Calu3 (cell line): ENCODE measurements at regions not wholly inside any gene's neighbourhood (a gene's known extent, or its start where the extent isn't known, plus 50 kb on each side); places are given as distances from the start of the nearest gene placed in this dataset.

ENCODE experiments used
- BruUV-seq: library from RNA; stranded (reverse); fragments of 400-500 nt; replicated peaks from 2 replicates; lab custom pipeline; 2021; lab: Mats Ljungman, UMichigan
- CTCF ChIA-PET: fragments of 300-600 bp; sonication (Branson Sonifier 250); formaldehyde crosslinking; loops from one replicate; lab custom pipeline; 2022; ENCODE audit warnings: antibody characterized with exemption; lab: Charles Lee
- DNase-seq: peaks from one replicate; pipeline ENCODE4 v3.0.0; 2022
- H3K27ac Mint-ChIP-seq: one replicate; pipeline ENCODE4 v1.8.0; 2022; ENCODE audit warnings: mixed read lengths; ENCODE audit not compliant: unreplicated experiment
- H3K27me3 Mint-ChIP-seq: one replicate; pipeline ENCODE4 v1.8.0; 2022; ENCODE audit warnings: mixed read lengths; ENCODE audit not compliant: unreplicated experiment
- H3K36me3 Mint-ChIP-seq: one replicate; pipeline ENCODE4 v1.8.0; 2022; ENCODE audit warnings: mild to moderate bottlenecking, moderate library complexity, mixed read lengths; ENCODE audit not compliant: insufficient read depth, unreplicated experiment
- H3K4me1 Mint-ChIP-seq: one replicate; pipeline ENCODE4 v1.8.0; 2022; ENCODE audit warnings: mild to moderate bottlenecking, low read depth, mixed read lengths; ENCODE audit not compliant: unreplicated experiment
- H3K4me3 Mint-ChIP-seq: one replicate; pipeline ENCODE4 v1.8.0; 2022; ENCODE audit warnings: mild to moderate bottlenecking, low read depth, moderate library complexity, mixed read lengths; ENCODE audit not compliant: unreplicated experiment
- H3K9me3 Mint-ChIP-seq: one replicate; pipeline ENCODE4 v1.8.0; 2022; ENCODE audit warnings: low read depth, mixed read lengths; ENCODE audit not compliant: unreplicated experiment
- CTCF ChIP-seq: fragments of 200-600 bp; IDR thresholded peaks from one replicate; pipeline ENCODE4 v1.8.0; 2022; ENCODE audit warnings: antibody characterized with exemption; ENCODE audit not compliant: unreplicated experiment
- intact Hi-C: fragments of 100-400 bp; cut with micrococcal nuclease; formaldehyde crosslinking; loops from one replicate; pipeline ENCODE4 v1.10.0; 2022; ENCODE audit not compliant: unreplicated experiment

GRCh38 chr13:103405297-103405696 is 339.1 kb upstream of the SLC10A2 start:
- no TSS peak for BruUV-seq
- H3K4me1 Mint-ChIP-seq = no peaks in the 10 kb centered on the region
- CTCF ChIA-PET = no interaction called here
- no peak overlapping the region for H3K27ac Mint-ChIP-seq
- no peak for TF ChIP-seq CTCF
- intact Hi-C loops = no loop called here
- no peaks in the 10 kb centered on the region for H3K9me3 Mint-ChIP-seq
- H3K27me3 Mint-ChIP-seq = no peaks in the 10 kb centered on the region
- no peak overlapping the region for H3K4me3 Mint-ChIP-seq
- no peak for DNase-seq
- H3K36me3 Mint-ChIP-seq = no peaks in the 10 kb centered on the region

- BruUV-seq = no TSS peak
- intact Hi-C loops = no loop called here
- CTCF ChIA-PET = no interaction called here
- Mint-ChIP-seq H3K36me3 (no peaks in the 10 kb centered on the region), H3K4me3 (no peak overlapping the region), H3K27me3 (no peaks in the 10 kb centered on the region), H3K27ac (no peak overlapping the region), H3K9me3 (no peaks in the 10 kb centered on the region), H3K4me1 (no peaks in the 10 kb centered on the region)
- DNase-seq = no peak
- no peak for TF ChIP-seq CTCF
Measured at GRCh38 chr13:103403814-103404213, 337.6 kb upstream of the SLC10A2 start.

- Mint-ChIP-seq H3K4me1 (no peaks in the 10 kb centered on the region), H3K4me3 (no peak overlapping the region), H3K27ac (no peak overlapping the region), H3K9me3 (no peaks in the 10 kb centered on the region), H3K36me3 (no peaks in the 10 kb centered on the region), H3K27me3 (no peaks in the 10 kb centered on the region)
- DNase-seq = no peak
- no TSS peak for BruUV-seq
- CTCF ChIA-PET = no interaction called here
- intact Hi-C loops = no loop called here
- no peak for TF ChIP-seq CTCF
Measured at GRCh38 chr13:103403148-103403740, 337.0 kb upstream of the SLC10A2 start.

GRCh38 chr13:103395139-103395538 is 328.9 kb upstream of the SLC10A2 start:
- intact Hi-C loops = no loop called here
- CTCF ChIA-PET = no interaction called here
- Mint-ChIP-seq H3K4me1 (no peaks in the 10 kb centered on the region), H3K4me3 (no peak overlapping the region), H3K9me3 (no peaks in the 10 kb centered on the region), H3K27me3 (no peaks in the 10 kb centered on the region), H3K27ac (no peak overlapping the region), H3K36me3 (no peaks in the 10 kb centered on the region)
- no peak for TF ChIP-seq CTCF
- BruUV-seq = no TSS peak
- no peak for DNase-seq
